BJ (cell line): ENCODE measurements at regions not wholly inside any gene's neighbourhood (a gene's known extent, or its start where the extent isn't known, plus 50 kb on each side); places are given as distances from the start of the nearest gene placed in this dataset.

Experiments
- CTCF ChIA-PET: fragments of 350-600 bp; formaldehyde crosslinking; extraction: SDS; loops from one replicate; lab custom pipeline; 2021; ENCODE audit warnings: antibody characterized with exemption, inconsistent platforms; lab: Yijun Ruan, JAX
- POLR2A ChIA-PET: fragments of 300-600 bp; sonication (Branson Sonifier 250); formaldehyde crosslinking; extraction: SDS; loops from one replicate; lab custom pipeline; 2021; ENCODE audit warnings: antibody characterized with exemption; lab: Charles Lee
- DNase-seq: peaks from one replicate; pipeline ENCODE4 v3.0.0-alpha.2; 2011; ENCODE audit warnings: low read depth
- H3K27me3 ChIP-seq: 2 replicates; pipeline ENCODE4 v1.6.0; 2011; ENCODE audit warnings: low read length; ENCODE audit not compliant: control insufficient read depth, insufficient read depth
- H3K36me3 ChIP-seq: 2 replicates; pipeline ENCODE4 v1.5.1; 2011; ENCODE audit warnings: low read length; ENCODE audit not compliant: control insufficient read depth, insufficient read depth
- H3K4me3 ChIP-seq: 2 replicates; pipeline ENCODE4 v1.5.1; 2011; ENCODE audit warnings: low read depth, mild to moderate bottlenecking, control low read depth, low read length
- TF ChIP-seq, protein P1 (sequence below): IDR thresholded peaks from 2 replicates; pipeline ENCODE4 v1.5.1; 2011; ENCODE audit warnings: low read depth, mild to moderate bottlenecking, control low read depth, inconsistent platforms, low read length, moderate library complexity; ENCODE audit not compliant: insufficient read depth

DNA sequence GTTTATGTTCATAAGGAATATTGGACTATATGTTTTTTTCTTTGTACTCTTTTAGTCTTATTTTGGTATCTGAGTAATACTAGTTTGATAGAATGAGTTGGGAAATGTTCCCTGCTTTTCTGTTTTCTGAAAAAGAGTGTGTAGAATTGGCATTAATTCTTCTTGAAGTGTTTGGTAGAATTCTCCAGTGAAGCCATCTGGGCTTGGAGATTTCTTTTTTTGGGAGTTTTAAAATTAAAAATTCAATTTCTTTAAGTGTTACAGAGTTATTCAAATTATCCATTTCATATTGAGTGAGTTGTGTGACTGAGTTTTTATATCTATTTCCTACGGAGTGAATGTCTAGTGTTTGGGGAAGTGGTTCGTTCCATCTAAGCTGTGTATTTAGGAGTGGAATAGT lies 80.6 kb upstream of the HS6ST1 start:
- no peak for DNase-seq
- TF ChIP-seq, protein P1, sequence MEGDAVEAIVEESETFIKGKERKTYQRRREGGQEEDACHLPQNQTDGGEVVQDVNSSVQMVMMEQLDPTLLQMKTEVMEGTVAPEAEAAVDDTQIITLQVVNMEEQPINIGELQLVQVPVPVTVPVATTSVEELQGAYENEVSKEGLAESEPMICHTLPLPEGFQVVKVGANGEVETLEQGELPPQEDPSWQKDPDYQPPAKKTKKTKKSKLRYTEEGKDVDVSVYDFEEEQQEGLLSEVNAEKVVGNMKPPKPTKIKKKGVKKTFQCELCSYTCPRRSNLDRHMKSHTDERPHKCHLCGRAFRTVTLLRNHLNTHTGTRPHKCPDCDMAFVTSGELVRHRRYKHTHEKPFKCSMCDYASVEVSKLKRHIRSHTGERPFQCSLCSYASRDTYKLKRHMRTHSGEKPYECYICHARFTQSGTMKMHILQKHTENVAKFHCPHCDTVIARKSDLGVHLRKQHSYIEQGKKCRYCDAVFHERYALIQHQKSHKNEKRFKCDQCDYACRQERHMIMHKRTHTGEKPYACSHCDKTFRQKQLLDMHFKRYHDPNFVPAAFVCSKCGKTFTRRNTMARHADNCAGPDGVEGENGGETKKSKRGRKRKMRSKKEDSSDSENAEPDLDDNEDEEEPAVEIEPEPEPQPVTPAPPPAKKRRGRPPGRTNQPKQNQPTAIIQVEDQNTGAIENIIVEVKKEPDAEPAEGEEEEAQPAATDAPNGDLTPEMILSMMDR, result no peak
- no peaks in the 10 kb centered on the region for H3K36me3 ChIP-seq
- ChIA-PET CTCF (no interaction called here), POLR2A (no interaction called here)
- H3K27me3 ChIP-seq, result no peaks in the 10 kb centered on the region
- H3K4me3 ChIP-seq, result no peak overlapping the region

- Histone ChIP-seq H3K36me3 (no peaks in the 10 kb centered on the region), H3K4me3 (no peak overlapping the region), H3K27me3 (no peaks in the 10 kb centered on the region)
- POLR2A ChIA-PET, result no interaction called here
- no peak for DNase-seq
- CTCF ChIA-PET, result interaction anchor here (1.3 kb wide), 1 partner anchor 78 kb away, joined by 3 read pairs; no protein-coding TSS in a partner anchor
- TF ChIP-seq, protein P1, result no peak
Observed at GRCh38 chr2:128399690-128400291, 81.1 kb upstream of the HS6ST1 start.

DNA sequence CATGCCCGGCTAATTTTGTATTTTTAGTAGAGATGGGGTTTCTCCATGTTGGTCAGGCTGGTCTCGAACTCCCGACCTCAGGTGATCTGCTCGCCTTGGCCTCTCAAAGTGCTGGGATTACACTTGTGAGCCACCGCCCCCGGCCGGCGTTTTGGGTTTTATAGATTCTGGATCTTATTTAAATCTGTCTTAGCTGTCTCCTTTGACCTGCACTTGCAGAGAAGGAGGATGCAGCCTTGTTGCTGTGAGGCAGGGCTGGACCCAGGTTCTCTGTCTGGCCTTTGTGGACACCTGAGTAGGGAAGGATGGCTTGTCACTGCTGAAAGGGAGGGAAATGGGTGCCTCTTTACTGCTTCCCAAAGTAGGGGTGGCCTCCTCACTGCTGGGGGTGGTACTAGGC lies 83.0 kb upstream of the HS6ST1 start:
- POLR2A ChIA-PET, result no interaction called here

DNA sequence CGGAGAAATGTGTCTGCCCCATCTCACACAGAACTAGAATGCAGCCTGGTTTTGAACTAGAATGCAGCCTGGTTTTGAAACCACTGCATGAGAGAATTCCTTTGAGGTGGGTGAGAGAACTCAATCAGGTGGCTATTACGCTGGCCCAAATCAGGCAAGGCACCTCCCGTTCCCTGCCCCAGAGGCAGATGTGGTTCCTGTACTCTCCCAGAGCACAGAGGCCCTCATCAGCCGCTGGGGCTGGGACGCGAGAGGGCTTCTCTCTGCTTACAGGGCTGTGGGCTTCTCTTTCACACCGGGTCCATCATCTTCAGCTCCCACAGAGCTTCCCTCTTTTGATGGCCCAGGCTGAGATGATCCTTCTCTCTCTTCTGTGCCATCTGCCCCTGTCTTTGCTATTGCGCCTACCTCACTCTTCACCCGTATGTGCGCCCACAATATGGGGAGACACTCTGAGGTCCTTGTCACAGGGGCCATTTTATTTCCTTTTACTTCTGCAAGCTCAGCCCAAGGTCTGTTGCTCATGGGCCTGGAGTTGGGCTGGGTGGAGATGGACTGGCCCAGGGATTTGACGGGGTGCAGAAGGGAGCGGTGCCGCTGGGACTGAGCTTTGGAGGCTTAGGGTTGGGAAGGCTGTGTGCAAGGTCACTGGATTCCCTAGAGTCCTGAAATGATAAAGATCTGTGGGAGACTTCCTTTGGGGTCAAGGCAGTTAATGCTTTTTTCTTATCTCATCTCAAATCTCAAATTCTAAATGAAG lies 84.4 kb upstream of the HS6ST1 start:
- Histone ChIP-seq H3K36me3 (no peaks in the 10 kb centered on the region), H3K27me3 (no peaks in the 10 kb centered on the region), H3K4me3 (no peak overlapping the region)
- CTCF ChIA-PET, result interaction anchor here (1.6 kb wide), 1 partner anchor 10 kb away, joined by 3 read pairs; no protein-coding TSS in a partner anchor
- POLR2A ChIA-PET, result no interaction called here
- DNase-seq, result no peak
- TF ChIP-seq, protein P1, result no peak

More for the DNA sequence above, 83.0 kb upstream of the HS6ST1 start:
- Histone ChIP-seq H3K4me3 (no peak overlapping the region), H3K27me3 (no peaks in the 10 kb centered on the region), H3K36me3 (no peaks in the 10 kb centered on the region)
- CTCF ChIA-PET, result no interaction called here
- TF ChIP-seq, protein P1, result no peak
- DNase-seq, result no peak
